Liver (tissue), 7 donors: ENCODE measurements at regions not wholly inside any gene's neighbourhood (a gene's known extent, or its start where the extent isn't known, plus 50 kb on each side); places are given as distances from the start of the nearest gene placed in this dataset.

Experiments used
- DNase-seq: peaks from one replicate; pipeline ENCODE4 v3.0.0-alpha.2; 2017; ENCODE audit warnings: low spot score
- H3K27ac ChIP-seq, 2 donors: one replicate each; pipeline ENCODE4 v1.7.0; 2013; ENCODE audit warnings: inconsistent platforms in 2 of 2, low read length in 2 of 2, control low read depth in 1 of 2, low read depth in 1 of 2, mild to moderate bottlenecking in 1 of 2
- H3K27me3 ChIP-seq, 4 donors: one replicate each; pipeline versions ENCODE4 v1.6.1 to v1.7.0; 2013; ENCODE audit warnings: low read length in 3 of 4, inconsistent platforms in 1 of 4, mild to moderate bottlenecking in 1 of 4, moderate library complexity in 1 of 4; ENCODE audit not compliant: control insufficient read depth in 4 of 4, insufficient read depth in 4 of 4
- H3K36me3 ChIP-seq, 4 donors: one replicate each; pipeline versions ENCODE4 v1.6.1 to v1.7.0; 2013; ENCODE audit warnings: low read length in 3 of 4, mild to moderate bottlenecking in 3 of 4, low read depth in 1 of 4, moderate library complexity in 1 of 4; ENCODE audit not compliant: control insufficient read depth in 4 of 4, insufficient read depth in 3 of 4
- H3K4me1 ChIP-seq, 4 donors: one replicate each; pipeline versions ENCODE4 v1.6.1 to v1.7.0; 2013; ENCODE audit warnings: low read length in 3 of 4, mild to moderate bottlenecking in 3 of 4, moderate library complexity in 1 of 4; ENCODE audit not compliant: control insufficient read depth in 4 of 4, insufficient read depth in 4 of 4
- H3K4me3 ChIP-seq, 3 donors: one replicate each; pipeline versions ENCODE4 v1.6.1 to v1.7.0; 2013; ENCODE audit warnings: low read length in 3 of 3, control low read depth in 1 of 3, low read depth in 1 of 3, mild to moderate bottlenecking in 1 of 3
- H3K9ac ChIP-seq, 2 donors: one replicate each; pipeline ENCODE4 v1.7.0; 2013; ENCODE audit warnings: low read length in 2 of 2, mild to moderate bottlenecking in 2 of 2, moderate library complexity in 2 of 2, control low read depth in 1 of 2, low read depth in 1 of 2
- H3K9me3 ChIP-seq, 4 donors: one replicate each; pipeline versions ENCODE4 v1.6.1 to v1.7.0; 2013; ENCODE audit warnings: low read length in 3 of 4; ENCODE audit not compliant: control insufficient read depth in 4 of 4
- EGR1 ChIP-seq, 2 donors: IDR thresholded peaks; 2 replicates each; pipeline ENCODE4 v1.6.1; 2016 to 2018; ENCODE audit warnings: antibody characterized with exemption in 2 of 2, low read depth in 2 of 2
- FOXA1 ChIP-seq: IDR thresholded peaks from 2 replicates; pipeline ENCODE4 v1.6.1; 2016; ENCODE audit warnings: antibody characterized with exemption
- FOXA2 ChIP-seq: IDR thresholded peaks from 2 replicates; pipeline ENCODE4 v1.6.1; 2016; ENCODE audit warnings: antibody characterized with exemption
- HNF4A ChIP-seq, 2 donors: conservative IDR thresholded peaks; 2 replicates each; pipeline ENCODE4 v1.6.1; 2016; ENCODE audit warnings: antibody characterized with exemption in 2 of 2, mild to moderate bottlenecking in 2 of 2
- HNF4G ChIP-seq: IDR thresholded peaks from 2 replicates; pipeline ENCODE4 v1.6.1; 2016; ENCODE audit warnings: antibody characterized with exemption
- JUND ChIP-seq, 2 donors: IDR thresholded peaks; 2 replicates each; pipeline ENCODE4 v1.6.1; 2016; ENCODE audit warnings: antibody characterized with exemption in 2 of 2
- RXRA ChIP-seq, 2 donors: IDR thresholded peaks; 2 replicates each; pipeline ENCODE4 v1.6.1; 2017 to 2018; ENCODE audit warnings: antibody characterized with exemption in 2 of 2, mild to moderate bottlenecking in 1 of 2
- TAF1 ChIP-seq: conservative IDR thresholded peaks from 2 replicates; pipeline ENCODE4 v1.6.1; 2016; ENCODE audit warnings: antibody characterized with exemption, mild to moderate bottlenecking
- YY1 ChIP-seq: IDR thresholded peaks from 2 replicates; pipeline ENCODE4 v1.6.1; 2016; ENCODE audit warnings: antibody characterized with exemption, mild to moderate bottlenecking
- WGBS: extraction: QIAGEN DNeasy Blood & Tissue Kit; methylation state at CpG from one replicate; pipeline ENCODE4 v1.1.7; 2013; 5-methylcytosine and 5-hydroxymethylcytosine counted together
- TF ChIP-seq, protein P1 (sequence below): IDR thresholded peaks from 2 replicates; pipeline ENCODE4 v1.6.1; 2016; ENCODE audit warnings: antibody characterized with exemption
- TF ChIP-seq, protein P2 (sequence below): IDR thresholded peaks from 2 replicates; pipeline ENCODE4 v1.6.1; 2016; ENCODE audit warnings: antibody characterized with exemption
- TF ChIP-seq, protein P3 (sequence below): IDR thresholded peaks from 2 replicates; pipeline ENCODE4 v1.6.1; 2016; ENCODE audit warnings: antibody characterized with exemption, mild to moderate bottlenecking
- donor health status: healthy.
- donor health status: healthy.
- donor health status: healthy.
- donor health status: healthy.

DNA sequence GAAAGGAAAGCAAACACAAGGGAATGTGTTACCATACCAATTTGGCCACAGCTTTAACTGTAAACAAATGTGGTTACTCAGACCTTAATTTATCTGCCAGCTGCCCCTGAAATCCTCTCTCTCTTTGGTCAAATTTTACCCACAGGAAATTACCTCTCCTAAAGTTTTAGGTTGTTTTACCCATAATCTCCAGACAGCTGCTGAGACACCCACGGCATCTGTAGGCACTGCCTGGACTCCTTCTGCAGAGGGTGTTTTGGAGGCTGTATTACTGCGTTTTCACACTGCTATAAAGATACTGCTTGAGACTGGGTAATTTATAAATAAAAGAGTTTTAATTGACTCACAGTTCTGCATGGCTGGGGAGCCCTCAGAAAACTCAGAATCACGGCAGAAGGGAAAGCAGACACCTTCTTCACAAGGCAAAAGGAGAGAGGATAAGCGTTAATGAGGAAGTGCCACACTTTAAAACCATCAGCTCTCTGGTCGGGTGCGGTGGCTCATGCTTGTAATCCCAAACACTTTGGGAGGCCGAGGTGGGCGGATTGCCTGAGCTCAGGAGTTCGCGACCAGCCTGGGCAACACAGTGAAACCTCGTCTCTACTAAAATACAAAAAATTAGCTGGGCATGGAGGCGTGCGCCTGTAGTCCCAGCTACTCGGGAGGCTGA is 677.5 kb upstream of the FSHR start:
- 81% methylated on average over 14 of the region's 14 CpGs for WGBS
- Histone ChIP-seq H3K4me1 (no peaks in the 10 kb centered on the region), H3K4me3 (no peak overlapping the region), H3K36me3 (no peaks in the 10 kb centered on the region), H3K27ac (no peak overlapping the region), H3K9me3 (no peaks in the 10 kb centered on the region), H3K27me3 (peaks cover 0 to 3% (median 0%) of the 10 kb centered on the region in 4 donors), H3K9ac (no peak overlapping the region)
- no peak for DNase-seq
- no peak for TF ChIP-seq JUND (IDR thresholded peaks at IDR 0.05)

DNA sequence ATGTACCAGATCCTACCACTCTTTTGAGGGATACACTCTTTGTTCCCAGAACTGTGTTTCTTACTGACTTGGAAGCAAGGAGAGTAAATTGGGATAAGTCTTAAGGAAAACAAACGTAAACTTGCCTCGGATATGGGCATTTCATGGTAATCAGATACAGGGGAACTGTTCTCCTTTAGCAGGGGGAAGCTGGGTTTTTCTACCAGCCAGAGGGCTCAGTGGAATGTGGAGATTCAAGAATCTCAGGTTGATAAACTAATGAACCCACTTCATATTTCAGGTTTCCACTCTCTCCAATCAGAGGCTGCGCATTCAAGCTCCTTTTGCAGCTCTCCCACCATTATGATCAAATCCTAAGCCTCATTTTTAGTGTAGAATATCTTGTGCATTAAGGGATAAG is 676.5 kb upstream of the FSHR start:
- H3K4me3 ChIP-seq = no peak overlapping the region
- TF ChIP-seq YY1 (no peak), TAF1 (no peak), FOXA1 (no peak), EGR1 (IDR thresholded peaks at IDR 0.05; ENCODE audit: low read depth in 2 of 2) (no peak), RXRA (IDR thresholded peaks at IDR 0.05) (no peak), HNF4G (no peak), HNF4A (conservative IDR thresholded peaks at IDR 0.05) (no peak)
- TF ChIP-seq, protein P1, sequence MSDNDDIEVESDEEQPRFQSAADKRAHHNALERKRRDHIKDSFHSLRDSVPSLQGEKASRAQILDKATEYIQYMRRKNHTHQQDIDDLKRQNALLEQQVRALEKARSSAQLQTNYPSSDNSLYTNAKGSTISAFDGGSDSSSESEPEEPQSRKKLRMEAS = no peak
- TF ChIP-seq, protein P2, sequence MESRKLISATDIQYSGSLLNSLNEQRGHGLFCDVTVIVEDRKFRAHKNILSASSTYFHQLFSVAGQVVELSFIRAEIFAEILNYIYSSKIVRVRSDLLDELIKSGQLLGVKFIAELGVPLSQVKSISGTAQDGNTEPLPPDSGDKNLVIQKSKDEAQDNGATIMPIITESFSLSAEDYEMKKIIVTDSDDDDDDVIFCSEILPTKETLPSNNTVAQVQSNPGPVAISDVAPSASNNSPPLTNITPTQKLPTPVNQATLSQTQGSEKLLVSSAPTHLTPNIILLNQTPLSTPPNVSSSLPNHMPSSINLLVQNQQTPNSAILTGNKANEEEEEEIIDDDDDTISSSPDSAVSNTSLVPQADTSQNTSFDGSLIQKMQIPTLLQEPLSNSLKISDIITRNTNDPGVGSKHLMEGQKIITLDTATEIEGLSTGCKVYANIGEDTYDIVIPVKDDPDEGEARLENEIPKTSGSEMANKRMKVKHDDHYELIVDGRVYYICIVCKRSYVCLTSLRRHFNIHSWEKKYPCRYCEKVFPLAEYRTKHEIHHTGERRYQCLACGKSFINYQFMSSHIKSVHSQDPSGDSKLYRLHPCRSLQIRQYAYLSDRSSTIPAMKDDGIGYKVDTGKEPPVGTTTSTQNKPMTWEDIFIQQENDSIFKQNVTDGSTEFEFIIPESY = no peak
- no peaks in the 10 kb centered on the region for H3K36me3 ChIP-seq
- H3K9me3 ChIP-seq = no peaks in the 10 kb centered on the region
- peaks cover 0 to 3% (median 0%) of the 10 kb centered on the region in 4 donors for H3K27me3 ChIP-seq
- no peak overlapping the region for H3K27ac ChIP-seq
- H3K4me1 ChIP-seq = no peaks in the 10 kb centered on the region
- WGBS = 65% methylated on average over 3 of the region's 3 CpGs
- H3K9ac ChIP-seq = no peak overlapping the region
- no peak for DNase-seq

DNA sequence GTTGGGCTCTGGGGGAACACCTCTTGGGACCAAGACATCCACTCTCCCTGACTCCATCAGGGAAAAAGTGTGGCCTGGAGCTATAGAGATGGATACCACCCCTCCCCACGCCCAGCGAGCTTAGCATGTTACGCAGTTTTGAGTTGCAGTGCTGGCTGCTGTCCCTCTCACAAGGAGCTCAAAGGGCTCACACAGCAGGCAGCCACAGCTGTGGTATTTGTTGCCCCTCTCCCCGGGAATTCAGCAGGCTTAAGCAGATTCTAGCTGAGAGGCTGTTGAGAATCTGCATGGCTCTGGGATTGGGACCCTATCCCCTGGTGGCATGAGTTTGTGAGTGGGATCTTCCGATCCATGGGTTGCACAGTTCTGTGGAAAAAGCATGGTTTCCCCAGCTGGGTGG is 673.1 kb upstream of the FSHR start:
- Histone ChIP-seq H3K27me3 (peaks cover 0 to 3% (median 0%) of the 10 kb centered on the region in 4 donors), H3K4me1 (no peaks in the 10 kb centered on the region), H3K9ac (no peak overlapping the region), H3K36me3 (no peaks in the 10 kb centered on the region), H3K9me3 (no peaks in the 10 kb centered on the region), H3K4me3 (no peak overlapping the region), H3K27ac (no peak overlapping the region)
- WGBS = 81% methylated on average over 5 of the region's 5 CpGs
- no peak for DNase-seq
- TF ChIP-seq FOXA1 = no peak
- TF ChIP-seq HNF4G = no peak
- TF ChIP-seq, protein P3, sequence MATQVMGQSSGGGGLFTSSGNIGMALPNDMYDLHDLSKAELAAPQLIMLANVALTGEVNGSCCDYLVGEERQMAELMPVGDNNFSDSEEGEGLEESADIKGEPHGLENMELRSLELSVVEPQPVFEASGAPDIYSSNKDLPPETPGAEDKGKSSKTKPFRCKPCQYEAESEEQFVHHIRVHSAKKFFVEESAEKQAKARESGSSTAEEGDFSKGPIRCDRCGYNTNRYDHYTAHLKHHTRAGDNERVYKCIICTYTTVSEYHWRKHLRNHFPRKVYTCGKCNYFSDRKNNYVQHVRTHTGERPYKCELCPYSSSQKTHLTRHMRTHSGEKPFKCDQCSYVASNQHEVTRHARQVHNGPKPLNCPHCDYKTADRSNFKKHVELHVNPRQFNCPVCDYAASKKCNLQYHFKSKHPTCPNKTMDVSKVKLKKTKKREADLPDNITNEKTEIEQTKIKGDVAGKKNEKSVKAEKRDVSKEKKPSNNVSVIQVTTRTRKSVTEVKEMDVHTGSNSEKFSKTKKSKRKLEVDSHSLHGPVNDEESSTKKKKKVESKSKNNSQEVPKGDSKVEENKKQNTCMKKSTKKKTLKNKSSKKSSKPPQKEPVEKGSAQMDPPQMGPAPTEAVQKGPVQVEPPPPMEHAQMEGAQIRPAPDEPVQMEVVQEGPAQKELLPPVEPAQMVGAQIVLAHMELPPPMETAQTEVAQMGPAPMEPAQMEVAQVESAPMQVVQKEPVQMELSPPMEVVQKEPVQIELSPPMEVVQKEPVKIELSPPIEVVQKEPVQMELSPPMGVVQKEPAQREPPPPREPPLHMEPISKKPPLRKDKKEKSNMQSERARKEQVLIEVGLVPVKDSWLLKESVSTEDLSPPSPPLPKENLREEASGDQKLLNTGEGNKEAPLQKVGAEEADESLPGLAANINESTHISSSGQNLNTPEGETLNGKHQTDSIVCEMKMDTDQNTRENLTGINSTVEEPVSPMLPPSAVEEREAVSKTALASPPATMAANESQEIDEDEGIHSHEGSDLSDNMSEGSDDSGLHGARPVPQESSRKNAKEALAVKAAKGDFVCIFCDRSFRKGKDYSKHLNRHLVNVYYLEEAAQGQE = no peak
- TF ChIP-seq RXRA (IDR thresholded peaks at IDR 0.05) = no peak
- no peak for TF ChIP-seq YY1
- no peak for TF ChIP-seq FOXA2
- TF ChIP-seq EGR1 (IDR thresholded peaks at IDR 0.05; ENCODE audit: low read depth in 2 of 2) = no peak
